ENCODE measurements at regions not wholly inside any gene's neighbourhood (a gene's known extent, or its start where the extent isn't known, plus 50 kb on each side); places are given as distances from the start of the nearest gene placed in this dataset.

- Histone ChIP-seq H3K27ac (ENCODE audit: low read depth in 1 of 2, low read length in 2 of 2) (no peak overlapping the region), H3K4me1 (ENCODE audit: control insufficient read depth in 4 of 4, insufficient read depth in 4 of 4, low read length in 3 of 4) (no peaks in the 10 kb centered on the region), H3K36me3 (ENCODE audit: control insufficient read depth in 4 of 4, insufficient read depth in 3 of 4, low read depth in 1 of 4, low read length in 3 of 4) (no peaks in the 10 kb centered on the region), H3K4me3 (ENCODE audit: low read depth in 1 of 3, low read length in 3 of 3) (no peak overlapping the region), H3K9me3 (ENCODE audit: control insufficient read depth in 4 of 4, low read length in 3 of 4) (no peaks in the 10 kb centered on the region), H3K9ac (ENCODE audit: low read depth in 1 of 2, low read length in 2 of 2) (no peak overlapping the region), H3K27me3 (ENCODE audit: control insufficient read depth in 4 of 4, insufficient read depth in 4 of 4, low read length in 3 of 4) (no peaks in the 10 kb centered on the region)
- no peak for DNase-seq (ENCODE audit: low spot score)
- 90% methylated on average over 10 of the region's 10 CpGs for WGBS
- TF ChIP-seq, protein P1, sequence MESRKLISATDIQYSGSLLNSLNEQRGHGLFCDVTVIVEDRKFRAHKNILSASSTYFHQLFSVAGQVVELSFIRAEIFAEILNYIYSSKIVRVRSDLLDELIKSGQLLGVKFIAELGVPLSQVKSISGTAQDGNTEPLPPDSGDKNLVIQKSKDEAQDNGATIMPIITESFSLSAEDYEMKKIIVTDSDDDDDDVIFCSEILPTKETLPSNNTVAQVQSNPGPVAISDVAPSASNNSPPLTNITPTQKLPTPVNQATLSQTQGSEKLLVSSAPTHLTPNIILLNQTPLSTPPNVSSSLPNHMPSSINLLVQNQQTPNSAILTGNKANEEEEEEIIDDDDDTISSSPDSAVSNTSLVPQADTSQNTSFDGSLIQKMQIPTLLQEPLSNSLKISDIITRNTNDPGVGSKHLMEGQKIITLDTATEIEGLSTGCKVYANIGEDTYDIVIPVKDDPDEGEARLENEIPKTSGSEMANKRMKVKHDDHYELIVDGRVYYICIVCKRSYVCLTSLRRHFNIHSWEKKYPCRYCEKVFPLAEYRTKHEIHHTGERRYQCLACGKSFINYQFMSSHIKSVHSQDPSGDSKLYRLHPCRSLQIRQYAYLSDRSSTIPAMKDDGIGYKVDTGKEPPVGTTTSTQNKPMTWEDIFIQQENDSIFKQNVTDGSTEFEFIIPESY (IDR thresholded peaks at IDR 0.05), result no peak
- TF ChIP-seq HNF4A (conservative IDR thresholded peaks at IDR 0.05) (no peak), RAD21 (IDR thresholded peaks at IDR 0.05) (no peak), CTCF (IDR thresholded peaks at IDR 0.05; ENCODE audit: low read depth, low read length, missing input control) (no peak), GABPA (IDR thresholded peaks at IDR 0.05 in 1 of 2, conservative IDR thresholded peaks at IDR 0.05 in 1 of 2) (no peak), HNF4G (IDR thresholded peaks at IDR 0.05) (no peak)
Observed at GRCh38 chr2:176599796-176600485, 330.7 kb downstream of the MTX2 start.

GRCh38 chr2:176601066-176601465, 331.8 kb downstream of the MTX2 start:
- no peaks in the 10 kb centered on the region for H3K36me3 ChIP-seq (ENCODE audit: control insufficient read depth in 4 of 4, insufficient read depth in 3 of 4, low read depth in 1 of 4, low read length in 3 of 4)
- H3K4me3 ChIP-seq (ENCODE audit: low read depth in 1 of 3, low read length in 3 of 3), result no peak overlapping the region
- H3K27me3 ChIP-seq (ENCODE audit: control insufficient read depth in 4 of 4, insufficient read depth in 4 of 4, low read length in 3 of 4), result no peaks in the 10 kb centered on the region
- DNase-seq (ENCODE audit: low spot score), result no peak
- H3K9ac ChIP-seq (ENCODE audit: low read depth in 1 of 2, low read length in 2 of 2), result no peak overlapping the region
- no peaks in the 10 kb centered on the region for H3K9me3 ChIP-seq (ENCODE audit: control insufficient read depth in 4 of 4, low read length in 3 of 4)
- H3K27ac ChIP-seq (ENCODE audit: low read depth in 1 of 2, low read length in 2 of 2), result no peak overlapping the region
- no peak for TF ChIP-seq HNF4G (IDR thresholded peaks at IDR 0.05)
- no peak for TF ChIP-seq RXRA (IDR thresholded peaks at IDR 0.05)
- no peak for TF ChIP-seq JUND (IDR thresholded peaks at IDR 0.05)
- TF ChIP-seq NR2F2 (IDR thresholded peaks at IDR 0.05), result no peak
- no peak for TF ChIP-seq YY1 (IDR thresholded peaks at IDR 0.05)
- no peak for TF ChIP-seq HNF4A (conservative IDR thresholded peaks at IDR 0.05)
- TF ChIP-seq, protein P2, sequence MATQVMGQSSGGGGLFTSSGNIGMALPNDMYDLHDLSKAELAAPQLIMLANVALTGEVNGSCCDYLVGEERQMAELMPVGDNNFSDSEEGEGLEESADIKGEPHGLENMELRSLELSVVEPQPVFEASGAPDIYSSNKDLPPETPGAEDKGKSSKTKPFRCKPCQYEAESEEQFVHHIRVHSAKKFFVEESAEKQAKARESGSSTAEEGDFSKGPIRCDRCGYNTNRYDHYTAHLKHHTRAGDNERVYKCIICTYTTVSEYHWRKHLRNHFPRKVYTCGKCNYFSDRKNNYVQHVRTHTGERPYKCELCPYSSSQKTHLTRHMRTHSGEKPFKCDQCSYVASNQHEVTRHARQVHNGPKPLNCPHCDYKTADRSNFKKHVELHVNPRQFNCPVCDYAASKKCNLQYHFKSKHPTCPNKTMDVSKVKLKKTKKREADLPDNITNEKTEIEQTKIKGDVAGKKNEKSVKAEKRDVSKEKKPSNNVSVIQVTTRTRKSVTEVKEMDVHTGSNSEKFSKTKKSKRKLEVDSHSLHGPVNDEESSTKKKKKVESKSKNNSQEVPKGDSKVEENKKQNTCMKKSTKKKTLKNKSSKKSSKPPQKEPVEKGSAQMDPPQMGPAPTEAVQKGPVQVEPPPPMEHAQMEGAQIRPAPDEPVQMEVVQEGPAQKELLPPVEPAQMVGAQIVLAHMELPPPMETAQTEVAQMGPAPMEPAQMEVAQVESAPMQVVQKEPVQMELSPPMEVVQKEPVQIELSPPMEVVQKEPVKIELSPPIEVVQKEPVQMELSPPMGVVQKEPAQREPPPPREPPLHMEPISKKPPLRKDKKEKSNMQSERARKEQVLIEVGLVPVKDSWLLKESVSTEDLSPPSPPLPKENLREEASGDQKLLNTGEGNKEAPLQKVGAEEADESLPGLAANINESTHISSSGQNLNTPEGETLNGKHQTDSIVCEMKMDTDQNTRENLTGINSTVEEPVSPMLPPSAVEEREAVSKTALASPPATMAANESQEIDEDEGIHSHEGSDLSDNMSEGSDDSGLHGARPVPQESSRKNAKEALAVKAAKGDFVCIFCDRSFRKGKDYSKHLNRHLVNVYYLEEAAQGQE (IDR thresholded peaks at IDR 0.05), result no peak
- TF ChIP-seq, protein P1 (IDR thresholded peaks at IDR 0.05), result no peak
- no peak for TF ChIP-seq MAX (IDR thresholded peaks at IDR 0.05)
- no peak for TF ChIP-seq FOXA2 (IDR thresholded peaks at IDR 0.05)
- TF ChIP-seq GABPA (IDR thresholded peaks at IDR 0.05 in 1 of 2, conservative IDR thresholded peaks at IDR 0.05 in 1 of 2), result no peak
- no peak for TF ChIP-seq RAD21 (IDR thresholded peaks at IDR 0.05)
- TF ChIP-seq SP1 (IDR thresholded peaks at IDR 0.05), result no peak
- TF ChIP-seq ATF3 (IDR thresholded peaks at IDR 0.05), result no peak
- no peak for TF ChIP-seq FOXA1 (IDR thresholded peaks at IDR 0.05)
- no peak for TF ChIP-seq TAF1 (conservative IDR thresholded peaks at IDR 0.05)
- no peak for TF ChIP-seq CTCF (IDR thresholded peaks at IDR 0.05; ENCODE audit: low read depth, low read length, missing input control)
- no peak for TF ChIP-seq EGR1 (IDR thresholded peaks at IDR 0.05; ENCODE audit: low read depth in 2 of 2)
- 64% methylated on average over 2 of the region's 2 CpGs for WGBS
- H3K4me1 ChIP-seq (ENCODE audit: control insufficient read depth in 4 of 4, insufficient read depth in 4 of 4, low read length in 3 of 4), result no peaks in the 10 kb centered on the region
